COR-L47 (cell line): ENCODE measurements at regions not wholly inside any gene's neighbourhood (a gene's known extent, or its start where the extent isn't known, plus 50 kb on each side); places are given as distances from the start of the nearest gene placed in this dataset.
"Not testable (repeated sequence)": the region's sequence is repeated elsewhere in the genome, so short reads cannot be mapped to it uniquely, and the experiment has no call there.

ENCODE experiments used
- DNase-seq: peaks from one replicate; lab custom pipeline; 2025; lab: John Stamatoyannopoulos, UW

DNA sequence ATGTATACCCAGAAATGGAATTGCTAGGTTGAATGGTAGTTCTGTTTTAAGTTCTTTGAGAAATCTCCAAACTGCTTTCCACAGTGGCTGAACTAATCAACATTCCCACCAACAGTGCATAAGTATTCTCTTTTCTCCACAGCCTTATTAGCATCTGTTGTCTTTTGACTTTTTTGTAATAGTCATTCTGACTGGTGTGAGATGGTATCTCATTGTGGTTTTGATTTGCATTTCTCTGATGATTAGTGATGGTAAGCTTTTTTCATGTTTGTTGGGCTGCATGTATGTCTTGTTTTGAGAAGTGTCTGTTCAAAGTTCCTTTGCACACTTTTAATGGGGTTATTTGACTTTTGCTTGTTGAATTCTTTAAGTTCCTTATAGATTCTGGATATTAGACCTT, 52.4 kb upstream of the EHHADH start:
- not testable (repeated sequence) for DNase-seq

GRCh38 chr3:185306847-185307246, 53.0 kb upstream of the EHHADH start:
- no peak for DNase-seq

GRCh38 chr3:185308126-185308754, 54.4 kb upstream of the EHHADH start:
- DNase-seq: peak; percentile 31

GRCh38 chr3:185309302-185309701, 53.6 kb upstream of the MAP3K13 start:
- DNase-seq: no peak

DNA sequence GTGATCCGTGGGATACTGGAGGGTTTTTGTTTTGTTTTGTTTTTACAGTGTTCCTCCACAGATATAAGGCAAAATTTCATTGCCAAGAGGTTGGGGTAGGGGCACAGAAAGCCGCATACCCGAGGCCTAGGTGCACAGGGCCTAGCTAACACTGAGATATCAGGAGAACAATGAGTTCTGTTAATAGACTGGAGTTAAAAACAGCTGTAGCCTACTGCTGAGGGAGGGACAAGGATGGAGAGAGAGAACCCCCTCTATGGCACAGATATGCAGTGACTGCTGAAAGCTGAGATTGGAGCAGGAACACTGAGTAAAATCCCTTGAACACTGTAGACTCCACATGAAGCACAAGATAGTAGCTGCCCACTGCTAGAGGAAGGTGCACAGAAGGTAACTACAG, 53.1 kb upstream of the MAP3K13 start:
- no peak for DNase-seq

DNA sequence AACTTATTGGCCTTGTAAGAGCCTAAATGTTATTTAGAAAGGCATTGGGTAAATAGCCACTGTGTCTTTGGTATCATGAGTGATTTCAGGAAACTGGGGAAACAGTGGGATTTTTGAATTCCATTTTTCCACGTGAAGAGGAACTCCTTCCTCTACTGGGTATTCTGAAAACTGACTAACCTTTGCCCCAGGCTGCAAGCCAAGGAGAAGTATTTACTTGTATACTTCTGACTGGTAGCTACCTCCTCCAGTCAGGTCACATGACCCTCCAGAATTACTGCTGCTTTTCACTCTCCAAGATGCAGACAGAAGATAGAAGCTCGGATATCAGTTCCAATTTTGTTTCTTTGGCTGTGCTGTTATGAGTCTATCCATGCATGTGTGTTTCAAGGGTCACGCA, 50.9 kb upstream of the MAP3K13 start:
- DNase-seq: no peak
